ENCODE measurements at regions not wholly inside any gene's neighbourhood (a gene's known extent, or its start where the extent isn't known, plus 50 kb on each side); places are given as distances from the start of the nearest gene placed in this dataset.

DNA sequence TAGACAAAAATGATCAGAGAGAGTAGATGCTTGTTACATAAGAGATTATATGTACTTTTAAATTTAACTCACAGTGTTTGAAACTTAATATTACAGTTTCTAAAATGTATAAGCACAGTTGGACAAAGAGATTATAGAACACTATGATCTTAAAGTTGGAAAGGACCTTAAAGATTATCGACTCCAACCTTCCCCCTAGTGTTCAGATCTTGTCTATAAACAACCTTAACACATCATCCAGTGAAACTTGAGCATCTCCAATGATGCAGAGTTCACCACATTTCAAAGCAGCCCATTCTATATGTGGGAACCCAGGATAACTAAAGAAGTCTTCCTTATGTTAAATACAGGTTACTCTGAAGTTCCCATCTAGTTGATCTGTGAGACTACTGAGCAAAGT lies 480.8 kb downstream of the RMST start:
- H3K79me2 ChIP-seq (ENCODE audit: low read length): no peaks in the 10 kb centered on the region

GRCh38 chr12:97944576-97944975 lies 482.0 kb downstream of the RMST start:
- no peak overlapping the region for H3K27ac ChIP-seq (ENCODE audit: low read length)
- H2AFZ ChIP-seq (ENCODE audit: low read depth, low read length): no peak overlapping the region
- H3K9ac ChIP-seq (ENCODE audit: low read length): no peak overlapping the region
- no peaks in the 10 kb centered on the region for H3K79me2 ChIP-seq (ENCODE audit: low read length)
- no peak overlapping the region for H3K4me2 ChIP-seq (ENCODE audit: low read length)
- no peaks in the 10 kb centered on the region for H4K20me1 ChIP-seq (ENCODE audit: insufficient read depth, low read length)
- no peak for TF ChIP-seq EZH2phosphoT487 (IDR thresholded peaks at IDR 0.05; ENCODE audit: low read depth)
- TF ChIP-seq, protein P1, sequence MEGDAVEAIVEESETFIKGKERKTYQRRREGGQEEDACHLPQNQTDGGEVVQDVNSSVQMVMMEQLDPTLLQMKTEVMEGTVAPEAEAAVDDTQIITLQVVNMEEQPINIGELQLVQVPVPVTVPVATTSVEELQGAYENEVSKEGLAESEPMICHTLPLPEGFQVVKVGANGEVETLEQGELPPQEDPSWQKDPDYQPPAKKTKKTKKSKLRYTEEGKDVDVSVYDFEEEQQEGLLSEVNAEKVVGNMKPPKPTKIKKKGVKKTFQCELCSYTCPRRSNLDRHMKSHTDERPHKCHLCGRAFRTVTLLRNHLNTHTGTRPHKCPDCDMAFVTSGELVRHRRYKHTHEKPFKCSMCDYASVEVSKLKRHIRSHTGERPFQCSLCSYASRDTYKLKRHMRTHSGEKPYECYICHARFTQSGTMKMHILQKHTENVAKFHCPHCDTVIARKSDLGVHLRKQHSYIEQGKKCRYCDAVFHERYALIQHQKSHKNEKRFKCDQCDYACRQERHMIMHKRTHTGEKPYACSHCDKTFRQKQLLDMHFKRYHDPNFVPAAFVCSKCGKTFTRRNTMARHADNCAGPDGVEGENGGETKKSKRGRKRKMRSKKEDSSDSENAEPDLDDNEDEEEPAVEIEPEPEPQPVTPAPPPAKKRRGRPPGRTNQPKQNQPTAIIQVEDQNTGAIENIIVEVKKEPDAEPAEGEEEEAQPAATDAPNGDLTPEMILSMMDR (IDR thresholded peaks at IDR 0.05; ENCODE audit: low read depth, low read length): no peak
- no peaks in the 10 kb centered on the region for H3K36me3 ChIP-seq (replicated peaks; ENCODE audit: low read depth, low read length)
- H3K4me3 ChIP-seq (ENCODE audit: low read length): no peak overlapping the region
- H3K27me3 ChIP-seq (ENCODE audit: low read depth, low read length): no peaks in the 10 kb centered on the region
- H3K9me3 ChIP-seq (ENCODE audit: insufficient read depth, low read length): no peaks in the 10 kb centered on the region
- no peaks in the 10 kb centered on the region for H3K4me1 ChIP-seq (ENCODE audit: low read length)

More for the DNA sequence above, 480.8 kb downstream of the RMST start:
- H3K9ac ChIP-seq (ENCODE audit: low read length): no peak overlapping the region
- H2AFZ ChIP-seq (ENCODE audit: low read depth, low read length): no peak overlapping the region
- H3K36me3 ChIP-seq (replicated peaks; ENCODE audit: low read depth, low read length): no peaks in the 10 kb centered on the region
- H3K9me3 ChIP-seq (ENCODE audit: insufficient read depth, low read length): no peaks in the 10 kb centered on the region
- no peak overlapping the region for H3K4me2 ChIP-seq (ENCODE audit: low read length)
- no peaks in the 10 kb centered on the region for H3K4me1 ChIP-seq (ENCODE audit: low read length)
- TF ChIP-seq, protein P1 (IDR thresholded peaks at IDR 0.05; ENCODE audit: low read depth, low read length): peak; percentile 21; the same call in 1 of the 2 replicates
- no peak for TF ChIP-seq EZH2phosphoT487 (IDR thresholded peaks at IDR 0.05; ENCODE audit: low read depth)
- H4K20me1 ChIP-seq (ENCODE audit: insufficient read depth, low read length): no peaks in the 10 kb centered on the region
- H3K4me3 ChIP-seq (ENCODE audit: low read length): no peak overlapping the region
- no peaks in the 10 kb centered on the region for H3K27me3 ChIP-seq (ENCODE audit: low read depth, low read length)
- H3K27ac ChIP-seq (ENCODE audit: low read length): no peak overlapping the region

GRCh38 chr12:97946701-97947100 lies 484.1 kb downstream of the RMST start:
- no peaks in the 10 kb centered on the region for H3K36me3 ChIP-seq (replicated peaks; ENCODE audit: low read depth, low read length)
- H2AFZ ChIP-seq (ENCODE audit: low read depth, low read length): no peak overlapping the region
- H3K27me3 ChIP-seq (ENCODE audit: low read depth, low read length): no peaks in the 10 kb centered on the region
- no peaks in the 10 kb centered on the region for H4K20me1 ChIP-seq (ENCODE audit: insufficient read depth, low read length)
- no peaks in the 10 kb centered on the region for H3K79me2 ChIP-seq (ENCODE audit: low read length)
- no peak overlapping the region for H3K4me3 ChIP-seq (ENCODE audit: low read length)
- H3K9ac ChIP-seq (ENCODE audit: low read length): no peak overlapping the region
- H3K27ac ChIP-seq (ENCODE audit: low read length): no peak overlapping the region
- no peak overlapping the region for H3K4me2 ChIP-seq (ENCODE audit: low read length)
- H3K9me3 ChIP-seq (ENCODE audit: insufficient read depth, low read length): no peaks in the 10 kb centered on the region
- TF ChIP-seq, protein P1 (IDR thresholded peaks at IDR 0.05; ENCODE audit: low read depth, low read length): no peak
- TF ChIP-seq EZH2phosphoT487 (IDR thresholded peaks at IDR 0.05; ENCODE audit: low read depth): no peak
- H3K4me1 ChIP-seq (ENCODE audit: low read length): no peaks in the 10 kb centered on the region

DNA sequence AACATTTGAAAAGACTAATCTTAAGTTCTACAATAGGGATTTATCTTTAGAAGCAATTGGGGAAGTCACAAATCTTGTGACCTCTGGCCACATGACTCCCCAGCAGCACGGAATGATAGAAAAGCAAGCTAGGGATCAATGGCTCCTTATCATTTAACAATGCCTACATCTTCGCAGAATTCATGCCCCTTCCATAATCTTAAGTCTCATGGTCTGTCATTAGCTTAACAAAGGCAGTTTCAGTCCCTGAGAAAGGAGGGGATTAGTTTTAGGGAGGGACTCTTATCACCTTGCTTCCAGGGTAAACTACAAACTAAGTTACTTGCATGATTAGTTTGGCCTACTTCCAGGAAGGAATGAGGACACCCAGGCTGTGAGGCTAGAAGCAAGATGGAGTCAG lies 486.0 kb downstream of the RMST start:
- no peak for TF ChIP-seq EZH2phosphoT487 (IDR thresholded peaks at IDR 0.05; ENCODE audit: low read depth)
- TF ChIP-seq, protein P1 (IDR thresholded peaks at IDR 0.05; ENCODE audit: low read depth, low read length): no peak
- H3K27me3 ChIP-seq (ENCODE audit: low read depth, low read length): no peaks in the 10 kb centered on the region
- no peaks in the 10 kb centered on the region for H4K20me1 ChIP-seq (ENCODE audit: insufficient read depth, low read length)
- no peaks in the 10 kb centered on the region for H3K9me3 ChIP-seq (ENCODE audit: insufficient read depth, low read length)
- no peaks in the 10 kb centered on the region for H3K4me1 ChIP-seq (ENCODE audit: low read length)
- no peak overlapping the region for H3K9ac ChIP-seq (ENCODE audit: low read length)
- H3K36me3 ChIP-seq (replicated peaks; ENCODE audit: low read depth, low read length): no peaks in the 10 kb centered on the region
- no peak overlapping the region for H3K27ac ChIP-seq (ENCODE audit: low read length)
- H3K4me3 ChIP-seq (ENCODE audit: low read length): no peak overlapping the region
- no peak overlapping the region for H3K4me2 ChIP-seq (ENCODE audit: low read length)
- no peaks in the 10 kb centered on the region for H3K79me2 ChIP-seq (ENCODE audit: low read length)
- no peak overlapping the region for H2AFZ ChIP-seq (ENCODE audit: low read depth, low read length)

Measured in OCI-LY3 (cell line).